ENCODE measurements at regions not wholly inside any gene's neighbourhood (a gene's known extent, or its start where the extent isn't known, plus 50 kb on each side); places are given as distances from the start of the nearest gene placed in this dataset.

GRCh38 chr5:56749842-56750241, 65.5 kb upstream of the MAP3K1 start:
- H3K9me3 ChIP-seq = no peaks in the 10 kb centered on the region
- DNase-seq (no peak), ATAC-seq (no peak)
- intact Hi-C loops (cut with DNase I; ENCODE audit: low total_unique reads) (no loop called here), in situ Hi-C loops (cut with MboI; ENCODE audit: low sequenced_read_pairs in 4 of 4) (no loop called here)
- no peaks in the 10 kb centered on the region for H3K4me1 ChIP-seq
- no peak overlapping the region for H3K27ac ChIP-seq
- no peak overlapping the region for H3K4me3 ChIP-seq
- H3K27me3 ChIP-seq = no peaks in the 10 kb centered on the region
- no peak for TF ChIP-seq POLR2A (IDR thresholded peaks at IDR 0.05)
- no peak for TF ChIP-seq CTCF (IDR thresholded peaks at IDR 0.05 in 4 of 5, conservative IDR thresholded peaks at IDR 0.05 in 1 of 5)
- H3K36me3 ChIP-seq = no peaks in the 10 kb centered on the region

DNA sequence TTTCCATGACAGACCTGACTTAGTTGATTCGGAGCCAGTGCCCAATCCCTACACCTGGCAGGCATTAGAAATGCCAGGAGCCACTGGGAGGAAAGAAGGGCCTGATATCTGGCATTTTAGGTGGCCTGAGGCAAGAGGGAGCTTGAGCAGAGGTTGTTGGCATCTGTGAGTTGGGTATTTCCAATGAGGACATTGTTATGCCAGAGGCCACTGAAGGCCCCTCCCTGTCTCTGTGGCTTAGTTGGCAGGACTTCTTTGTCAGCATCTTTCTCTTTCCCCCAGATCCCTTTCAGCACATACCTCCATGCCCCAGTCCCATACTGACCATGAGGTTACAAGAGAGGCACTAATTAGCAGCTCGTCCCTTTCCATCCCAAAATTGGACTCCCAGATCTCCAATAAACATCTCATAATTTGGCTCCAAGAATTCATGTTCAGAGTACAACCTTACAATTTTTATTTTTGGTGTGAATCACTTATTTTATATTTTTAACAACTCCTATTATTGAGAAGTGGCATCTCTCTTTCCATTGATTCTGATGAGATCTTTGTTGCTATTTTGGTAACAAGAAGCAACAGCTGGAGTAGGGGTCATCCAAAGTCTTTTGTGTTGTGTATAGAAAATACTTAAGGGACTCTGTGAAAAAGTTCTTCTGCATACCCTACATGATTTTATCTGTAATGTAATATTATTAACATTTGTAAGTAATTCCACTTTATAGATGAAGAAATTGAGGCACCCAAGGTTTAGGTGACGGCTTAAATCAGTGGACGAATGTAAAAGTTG, 68.6 kb upstream of the MAP3K1 start:
- no peaks in the 10 kb centered on the region for H3K9me3 ChIP-seq
- intact Hi-C loops (cut with DNase I; ENCODE audit: low total_unique reads) = no loop called here
- no peaks in the 10 kb centered on the region for H3K27me3 ChIP-seq
- TF ChIP-seq CTCF (IDR thresholded peaks at IDR 0.05 in 4 of 5, conservative IDR thresholded peaks at IDR 0.05 in 1 of 5) (no peak), POLR2A (IDR thresholded peaks at IDR 0.05) (no peak)
- no peak overlapping the region for H3K27ac ChIP-seq
- H3K36me3 ChIP-seq = no peaks in the 10 kb centered on the region
- no peak for DNase-seq
- no peak for ATAC-seq
- H3K4me3 ChIP-seq = no peak overlapping the region
- H3K4me1 ChIP-seq = no peaks in the 10 kb centered on the region
- in situ Hi-C loops (cut with MboI; ENCODE audit: low sequenced_read_pairs in 4 of 4) = no loop called here

DNA sequence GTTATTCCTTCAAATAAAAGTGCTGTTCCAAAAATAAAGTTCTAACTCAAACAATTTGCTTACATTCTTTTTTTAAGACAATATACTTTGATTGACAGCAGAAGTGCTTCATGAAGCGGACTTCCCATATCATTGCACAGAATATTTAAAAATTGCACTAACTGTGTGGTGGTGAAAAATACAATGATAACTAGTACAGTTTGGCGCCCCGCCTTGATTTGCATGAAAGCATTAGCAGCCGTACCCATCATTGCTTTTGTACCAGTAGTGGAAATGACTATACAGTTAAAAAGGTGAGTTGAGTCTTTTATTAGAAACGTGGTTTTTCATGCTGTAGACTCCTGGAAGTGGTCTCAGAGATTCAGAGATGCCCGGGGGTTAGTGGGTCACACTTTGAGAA, 69.5 kb upstream of the MAP3K1 start:
- ATAC-seq = no peak
- no peak overlapping the region for H3K27ac ChIP-seq
- no peak overlapping the region for H3K4me3 ChIP-seq
- TF ChIP-seq CTCF (IDR thresholded peaks at IDR 0.05 in 4 of 5, conservative IDR thresholded peaks at IDR 0.05 in 1 of 5) (no peak), POLR2A (IDR thresholded peaks at IDR 0.05) (no peak)
- intact Hi-C loops (cut with DNase I; ENCODE audit: low total_unique reads) = no loop called here
- H3K4me1 ChIP-seq = no peaks in the 10 kb centered on the region
- no peaks in the 10 kb centered on the region for H3K9me3 ChIP-seq
- H3K36me3 ChIP-seq = no peaks in the 10 kb centered on the region
- in situ Hi-C loops (cut with MboI; ENCODE audit: low sequenced_read_pairs in 4 of 4) = no loop called here
- H3K27me3 ChIP-seq = no peaks in the 10 kb centered on the region
- no peak for DNase-seq

DNA sequence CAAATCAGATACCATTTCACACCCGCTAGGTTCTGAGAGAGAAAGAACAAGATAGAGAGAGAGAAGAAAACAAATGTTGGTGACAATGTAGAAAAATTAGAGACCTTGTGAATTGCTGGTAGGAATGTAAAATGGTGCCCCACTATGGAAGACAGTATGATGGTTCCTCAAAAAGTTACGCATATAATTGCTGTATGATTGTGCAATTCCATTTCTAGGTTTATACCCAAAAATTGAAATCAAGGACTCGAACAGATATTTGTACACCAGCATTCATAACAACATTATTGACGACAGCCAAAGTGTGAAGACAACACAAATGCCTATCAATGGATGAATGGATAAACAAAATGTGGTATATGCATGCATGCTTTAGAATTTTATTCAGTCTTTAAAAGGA, 74.5 kb upstream of the MAP3K1 start:
- in situ Hi-C loops (cut with MboI; ENCODE audit: low sequenced_read_pairs in 4 of 4) (no loop called here), intact Hi-C loops (cut with DNase I; ENCODE audit: low total_unique reads) (no loop called here)
- Histone ChIP-seq H3K27ac (no peak overlapping the region), H3K4me3 (no peak overlapping the region), H3K36me3 (no peaks in the 10 kb centered on the region), H3K9me3 (no peaks in the 10 kb centered on the region), H3K27me3 (no peaks in the 10 kb centered on the region), H3K4me1 (no peaks in the 10 kb centered on the region)
- TF ChIP-seq POLR2A (IDR thresholded peaks at IDR 0.05) (no peak), CTCF (IDR thresholded peaks at IDR 0.05 in 4 of 5, conservative IDR thresholded peaks at IDR 0.05 in 1 of 5) (no peak)
- no peak for ATAC-seq
- no peak for DNase-seq

DNA sequence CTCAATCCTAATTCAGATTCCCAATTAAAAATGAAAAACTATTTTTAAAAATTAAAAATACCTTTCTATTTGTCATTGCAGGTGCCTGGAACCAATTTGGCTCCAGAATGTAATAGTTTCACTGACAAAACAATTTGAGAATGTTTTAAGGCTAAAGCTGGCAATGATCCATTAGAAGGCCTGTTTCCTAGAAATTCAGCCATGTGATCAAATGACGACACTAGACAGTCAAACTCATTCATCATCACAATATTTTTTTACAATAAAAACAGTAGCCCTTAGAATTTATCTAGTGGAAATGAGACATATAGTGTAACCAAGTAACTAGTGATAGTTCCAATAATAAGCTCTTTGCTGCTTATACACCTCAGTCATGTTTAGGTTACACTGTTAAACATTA, 75.4 kb upstream of the MAP3K1 start:
- no peak for TF ChIP-seq CTCF (IDR thresholded peaks at IDR 0.05 in 4 of 5, conservative IDR thresholded peaks at IDR 0.05 in 1 of 5)
- no peak for TF ChIP-seq POLR2A (IDR thresholded peaks at IDR 0.05)
- Histone ChIP-seq H3K9me3 (no peaks in the 10 kb centered on the region), H3K4me1 (no peaks in the 10 kb centered on the region), H3K27me3 (no peaks in the 10 kb centered on the region), H3K27ac (no peak overlapping the region), H3K4me3 (no peak overlapping the region), H3K36me3 (no peaks in the 10 kb centered on the region)
- in situ Hi-C loops (cut with MboI; ENCODE audit: low sequenced_read_pairs in 4 of 4) (no loop called here), intact Hi-C loops (cut with DNase I; ENCODE audit: low total_unique reads) (no loop called here)
- DNase-seq (no peak), ATAC-seq (no peak)

Measured in gastrocnemius medialis (tissue), 4 donors.